Endothelial cell of umbilical vein (primary cell): ENCODE measurements at regions not wholly inside any gene's neighbourhood (a gene's known extent, or its start where the extent isn't known, plus 50 kb on each side); places are given as distances from the start of the nearest gene placed in this dataset.

Experiments
- BruUV-seq: library from RNA; stranded (reverse); fragments of 400-500 nt; replicated peaks from 2 replicates; lab custom pipeline; 2021; lab: Mats Ljungman, UMichigan
- CTCF ChIA-PET: fragments of 300-600, 350-600 bp; sonication (Branson Sonifier 250); formaldehyde crosslinking; loops from one replicate; lab custom pipeline; 2021; ENCODE audit warnings: antibody characterized with exemption, inconsistent platforms; lab: Charles Lee
- POLR2A ChIA-PET: fragments of 300-600, 350-600 bp; sonication (Branson Sonifier 250); formaldehyde crosslinking; loops from one replicate; lab custom pipeline; 2021; ENCODE audit warnings: antibody characterized with exemption, inconsistent platforms; lab: Charles Lee
- DNase-seq: peaks from one replicate; pipeline ENCODE4 v3.0.0-alpha.2; 2011; ENCODE audit warnings: low read depth, low spot score
- FAIRE-seq: peaks from 2 replicates; lab custom pipeline; 2011; peaks lifted over from hg19 to GRCh38; lab: Jason Lieb, UNC
- H2AFZ ChIP-seq: 2 replicates; pipeline ENCODE4 v1.6.0; 2012; ENCODE audit warnings: low read depth, low read length, control low read depth, inconsistent platforms
- H3K27ac ChIP-seq: 2 replicates; pipeline ENCODE4 v1.5.1; 2011; ENCODE audit warnings: low read depth, mild to moderate bottlenecking, control low read depth, low read length, moderate library complexity; ENCODE audit not compliant: insufficient read depth
- H3K27me3 ChIP-seq, 2 experiments: 2 replicates each; pipeline versions ENCODE4 v1.6.0 to v1.6.1; 2011; ENCODE audit warnings: low read length in 2 of 2, mixed read lengths in 1 of 2; ENCODE audit not compliant: control insufficient read depth in 2 of 2, insufficient read depth in 2 of 2
- H3K36me3 ChIP-seq, 2 experiments: 2 replicates in 1 of 2; 3 replicates in 1 of 2; pipeline ENCODE4 v1.5.1; 2011; ENCODE audit warnings: low read length in 2 of 2, mild to moderate bottlenecking in 1 of 2, moderate library complexity in 1 of 2; ENCODE audit not compliant: control insufficient read depth in 2 of 2, insufficient read depth in 2 of 2; ENCODE audit errors: extremely low read depth in 1 of 2
- H3K4me1 ChIP-seq: 3 replicates; pipeline ENCODE4 v1.5.1; 2011; ENCODE audit warnings: mild to moderate bottlenecking, low read length; ENCODE audit not compliant: control insufficient read depth, insufficient read depth; ENCODE audit errors: extremely low read depth
- H3K4me2 ChIP-seq: 2 replicates; pipeline ENCODE4 v1.6.1; 2011; ENCODE audit warnings: low read length, control low read depth, mixed read lengths; ENCODE audit not compliant: insufficient read depth
- H3K4me3 ChIP-seq, 3 experiments: fragments of 200-600 bp in 1 of 3; sonication (generic), shearing (Covaris generic) in 1 of 3; replicated peaks in 1 of 3; 2 replicates each; pipeline ENCODE4 v1.5.1; 2011 to 2016; ENCODE audit warnings: control low read depth in 3 of 3, low read length in 3 of 3, mild to moderate bottlenecking in 2 of 3, inconsistent platforms in 1 of 3, low read depth in 1 of 3, moderate library complexity in 1 of 3; ENCODE audit not compliant: insufficient read depth in 1 of 3
- H3K79me2 ChIP-seq: 2 replicates; pipeline ENCODE4 v1.6.0; 2012; ENCODE audit warnings: low read length, inconsistent platforms; ENCODE audit not compliant: control insufficient read depth, insufficient read depth
- H3K9ac ChIP-seq: replicated peaks from 2 replicates; pipeline ENCODE3; 2011; ENCODE audit warnings: low read length, control low read depth; ENCODE audit not compliant: insufficient read depth; ENCODE audit errors: extremely low read depth
- H3K9me1 ChIP-seq: replicated peaks from 3 replicates; pipeline ENCODE4 v1.6.0; 2011; ENCODE audit warnings: mild to moderate bottlenecking, low read length; ENCODE audit not compliant: control insufficient read depth, insufficient read depth; ENCODE audit errors: extremely low read depth
- H3K9me3 ChIP-seq: replicated peaks from 2 replicates; pipeline ENCODE4 v1.5.1; 2012; ENCODE audit warnings: low read length, inconsistent platforms; ENCODE audit not compliant: control insufficient read depth, insufficient read depth
- H4K20me1 ChIP-seq: replicated peaks from 2 replicates; pipeline ENCODE3; 2011; ENCODE audit warnings: mild to moderate bottlenecking, low read length; ENCODE audit not compliant: control insufficient read depth, insufficient read depth; ENCODE audit errors: extremely low read depth
- EZH2 ChIP-seq: IDR thresholded peaks from 2 replicates; pipeline ENCODE4 v1.6.1; 2012; ENCODE audit warnings: borderline replicate concordance, low read depth, mild to moderate bottlenecking, moderate library complexity, low read length, inconsistent platforms; ENCODE audit not compliant: severe bottlenecking
- FOS ChIP-seq: IDR thresholded peaks from 2 replicates; pipeline ENCODE4 v1.6.1; 2011; ENCODE audit warnings: mild to moderate bottlenecking, low read length, moderate library complexity, borderline replicate concordance; ENCODE audit not compliant: insufficient read depth
- GATA2 ChIP-seq: IDR thresholded peaks from 2 replicates; pipeline ENCODE4 v1.7.0; 2011; ENCODE audit warnings: low read depth, mild to moderate bottlenecking, moderate library complexity, mixed read lengths, low read length; ENCODE audit not compliant: insufficient read length, insufficient read depth
- JUN ChIP-seq: IDR thresholded peaks from 2 replicates; pipeline ENCODE4 v1.6.1; 2011; ENCODE audit warnings: borderline replicate concordance, low read depth; ENCODE audit not compliant: insufficient read length, insufficient read depth
- MAX ChIP-seq: IDR thresholded peaks from 2 replicates; pipeline ENCODE4 v1.6.1; 2011; ENCODE audit not compliant: insufficient read depth, insufficient read length
- MYC ChIP-seq: IDR thresholded peaks from one replicate; pipeline ENCODE4 v1.6.1; 2011; ENCODE audit warnings: mild to moderate bottlenecking, low read depth, low read length
- POLR2A ChIP-seq: IDR thresholded peaks from 2 replicates; pipeline ENCODE4 v1.6.1; 2012; ENCODE audit warnings: low read depth, mild to moderate bottlenecking, control low read depth, low read length
- POLR2AphosphoS5 ChIP-seq: IDR thresholded peaks from 2 replicates; pipeline ENCODE4 v1.6.1; 2012; ENCODE audit warnings: low read depth, mild to moderate bottlenecking, control low read depth, low read length, moderate library complexity; ENCODE audit not compliant: insufficient read depth
- dilution Hi-C: fragments of 300-500 bp; cut with MboI; formaldehyde crosslinking; loops from one replicate; pipeline ENCODE4 v1.15.0; 2019; ENCODE audit warnings: low sequenced_read_pairs; ENCODE audit not compliant: extremely low pct_ligation_motif_present
- intact Hi-C: fragments of 100-400 bp; cut with micrococcal nuclease; formaldehyde crosslinking; loops from one replicate; pipeline ENCODE4 v1.10.0; 2022
- TF ChIP-seq, protein P1 (sequence below), 2 donors: IDR thresholded peaks; 1 replicate in 1 of 2; 2 replicates in 1 of 2; pipeline ENCODE4 v1.5.1; 2011; ENCODE audit warnings: low read length in 2 of 2, mild to moderate bottlenecking in 2 of 2, moderate library complexity in 2 of 2, control low read depth in 1 of 2, inconsistent platforms in 1 of 2, low read depth in 1 of 2; ENCODE audit not compliant: insufficient read depth in 1 of 2; ENCODE audit errors: extremely low read depth in 1 of 2

- Histone ChIP-seq H3K27ac (no peak overlapping the region), H3K36me3 (no peaks in the 10 kb centered on the region), H3K9me3 (no peaks in the 10 kb centered on the region), H3K4me2 (no peak overlapping the region), H3K9ac (no peak overlapping the region), H3K9me1 (no peaks in the 10 kb centered on the region), H4K20me1 (no peaks in the 10 kb centered on the region), H3K79me2 (no peaks in the 10 kb centered on the region), H3K27me3 (no peaks in the 10 kb centered on the region), H3K4me1 (no peaks in the 10 kb centered on the region), H3K4me3 (no peak overlapping the region), H2AFZ (no peak overlapping the region)
- no peak for FAIRE-seq
- BruUV-seq = no TSS peak
- no peak for DNase-seq
- TF ChIP-seq, protein P1, sequence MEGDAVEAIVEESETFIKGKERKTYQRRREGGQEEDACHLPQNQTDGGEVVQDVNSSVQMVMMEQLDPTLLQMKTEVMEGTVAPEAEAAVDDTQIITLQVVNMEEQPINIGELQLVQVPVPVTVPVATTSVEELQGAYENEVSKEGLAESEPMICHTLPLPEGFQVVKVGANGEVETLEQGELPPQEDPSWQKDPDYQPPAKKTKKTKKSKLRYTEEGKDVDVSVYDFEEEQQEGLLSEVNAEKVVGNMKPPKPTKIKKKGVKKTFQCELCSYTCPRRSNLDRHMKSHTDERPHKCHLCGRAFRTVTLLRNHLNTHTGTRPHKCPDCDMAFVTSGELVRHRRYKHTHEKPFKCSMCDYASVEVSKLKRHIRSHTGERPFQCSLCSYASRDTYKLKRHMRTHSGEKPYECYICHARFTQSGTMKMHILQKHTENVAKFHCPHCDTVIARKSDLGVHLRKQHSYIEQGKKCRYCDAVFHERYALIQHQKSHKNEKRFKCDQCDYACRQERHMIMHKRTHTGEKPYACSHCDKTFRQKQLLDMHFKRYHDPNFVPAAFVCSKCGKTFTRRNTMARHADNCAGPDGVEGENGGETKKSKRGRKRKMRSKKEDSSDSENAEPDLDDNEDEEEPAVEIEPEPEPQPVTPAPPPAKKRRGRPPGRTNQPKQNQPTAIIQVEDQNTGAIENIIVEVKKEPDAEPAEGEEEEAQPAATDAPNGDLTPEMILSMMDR (IDR thresholded peaks at IDR 0.05; ENCODE audit: extremely low read depth in 1 of 2, insufficient read depth in 1 of 2, low read depth in 1 of 2, low read length in 2 of 2) = no peak
- no peak for TF ChIP-seq JUN
- no peak for TF ChIP-seq POLR2AphosphoS5
- TF ChIP-seq FOS = no peak
- TF ChIP-seq MYC = no peak
- ChIA-PET POLR2A (no interaction called here), CTCF (no interaction called here)
- intact Hi-C loops (no loop called here), dilution Hi-C loops (no loop called here)
Measured at GRCh38 chr2:118714118-118714517, 133.3 kb downstream of the EN1 start.

DNA sequence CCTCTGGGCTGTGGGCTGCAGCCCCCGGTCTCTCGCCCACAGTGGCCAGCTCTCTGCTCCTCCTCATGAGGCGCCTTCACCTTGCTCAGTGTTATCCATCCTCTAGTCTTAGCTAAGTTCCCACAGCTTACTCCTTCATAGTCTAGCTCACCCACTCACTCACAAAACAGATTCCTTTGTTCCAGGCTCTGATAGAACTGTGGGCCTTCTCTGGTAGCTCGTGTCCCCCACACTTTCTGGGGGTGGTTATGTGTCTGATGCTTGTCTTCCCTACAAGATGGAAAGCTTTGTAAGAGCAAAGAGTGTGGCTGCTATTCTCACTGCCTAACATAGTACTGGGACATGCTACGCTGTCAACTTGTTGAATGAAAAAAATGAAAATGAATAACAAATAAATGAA, 135.8 kb downstream of the EN1 start:
- Histone ChIP-seq H3K27ac (no peak overlapping the region), H3K36me3 (no peaks in the 10 kb centered on the region), H3K27me3 (no peaks in the 10 kb centered on the region), H3K79me2 (no peaks in the 10 kb centered on the region), H3K9me3 (no peaks in the 10 kb centered on the region), H3K4me3 (no peak overlapping the region), H3K9ac (no peak overlapping the region), H3K4me2 (no peak overlapping the region), H2AFZ (no peak overlapping the region), H4K20me1 (no peaks in the 10 kb centered on the region), H3K9me1 (no peaks in the 10 kb centered on the region), H3K4me1 (no peaks in the 10 kb centered on the region)
- dilution Hi-C loops (no loop called here), intact Hi-C loops (no loop called here)
- FAIRE-seq (no peak), DNase-seq (no peak)
- TF ChIP-seq, protein P1 (IDR thresholded peaks at IDR 0.05; ENCODE audit: extremely low read depth in 1 of 2, insufficient read depth in 1 of 2, low read depth in 1 of 2, low read length in 2 of 2) = no peak
- TF ChIP-seq MAX = no peak
- TF ChIP-seq POLR2A = no peak
- no peak for TF ChIP-seq JUN
- TF ChIP-seq MYC = no peak
- TF ChIP-seq FOS = no peak
- no peak for TF ChIP-seq GATA2
- no peak for TF ChIP-seq POLR2AphosphoS5
- no peak for TF ChIP-seq EZH2
- ChIA-PET CTCF (no interaction called here), POLR2A (no interaction called here)
- no TSS peak for BruUV-seq
